Gastroesophageal sphincter (tissue), 4 donors: ENCODE measurements at regions not wholly inside any gene's neighbourhood (a gene's known extent, or its start where the extent isn't known, plus 50 kb on each side); places are given as distances from the start of the nearest gene placed in this dataset.

Experiments
- ATAC-seq: fragments of 150-250 bp; one replicate; pipeline ENCODE4 v1.9.1; 2016; ENCODE audit warnings: mild to moderate bottlenecking, moderate library complexity
- H3K27ac ChIP-seq, 4 donors: fragments of 200-600 bp; sonication (generic) in 3 of 4; 1 replicate in 3 of 4; 2 replicates in 1 of 4; pipeline ENCODE4 v1.5.1; 2016 to 2019
- H3K27me3 ChIP-seq: fragments of 200-600 bp; sonication (generic); one replicate; pipeline ENCODE4 v1.5.1; 2019
- H3K36me3 ChIP-seq, 2 donors: fragments of 200-600 bp; sonication (generic); one replicate each; pipeline ENCODE4 v1.5.1; 2019; ENCODE audit warnings: control low read depth in 1 of 2
- H3K4me1 ChIP-seq, 3 donors: fragments of 200-600 bp; sonication (generic); 1 replicate in 2 of 3; 2 replicates in 1 of 3; pipeline ENCODE4 v1.5.1; 2016 to 2019; ENCODE audit warnings: control low read depth in 2 of 3
- H3K4me3 ChIP-seq, 2 donors: fragments of 200-600 bp; sonication (generic); one replicate each; pipeline ENCODE4 v1.5.1; 2019; ENCODE audit warnings: mild to moderate bottlenecking in 1 of 2, moderate library complexity in 1 of 2
- H3K9me3 ChIP-seq, 3 donors: fragments of 200-600 bp; sonication (generic); one replicate each; pipeline ENCODE4 v1.5.1; 2017 to 2019; ENCODE audit warnings: control low read depth in 2 of 3
- EP300 ChIP-seq: sonication (generic); formaldehyde crosslinking; IDR thresholded peaks from one replicate; pipeline ENCODE4 v1.6.1; 2017; ENCODE audit warnings: antibody characterized with exemption, mild to moderate bottlenecking
- POLR2A ChIP-seq, 2 donors: fragments of 450-650 bp; IDR thresholded peaks; one replicate each; pipeline ENCODE4 v1.6.1; 2017; ENCODE audit warnings: antibody characterized with exemption in 2 of 2, mild to moderate bottlenecking in 2 of 2, moderate library complexity in 1 of 2
- POLR2AphosphoS5 ChIP-seq: sonication (generic); formaldehyde crosslinking; IDR thresholded peaks from one replicate; pipeline ENCODE4 v1.6.1; 2017; ENCODE audit warnings: antibody characterized with exemption
- WGBS, 2 donors: methylation state at CpG; one replicate each; pipeline ENCODE4 v1.1.5; 2018; ENCODE audit warnings: low coverage in 1 of 2; 5-methylcytosine and 5-hydroxymethylcytosine counted together
- TF ChIP-seq, protein P1 (sequence below), 4 experiments: fragments of 200-600 bp in 2 of 4; fragments of 450-650 bp in 2 of 4; sonication (generic) in 1 of 4; IDR thresholded peaks; one replicate each; pipeline ENCODE4 v1.5.1; 2017 to 2019; ENCODE audit warnings: antibody characterized with exemption in 4 of 4, mild to moderate bottlenecking in 2 of 4, moderate library complexity in 2 of 4

DNA sequence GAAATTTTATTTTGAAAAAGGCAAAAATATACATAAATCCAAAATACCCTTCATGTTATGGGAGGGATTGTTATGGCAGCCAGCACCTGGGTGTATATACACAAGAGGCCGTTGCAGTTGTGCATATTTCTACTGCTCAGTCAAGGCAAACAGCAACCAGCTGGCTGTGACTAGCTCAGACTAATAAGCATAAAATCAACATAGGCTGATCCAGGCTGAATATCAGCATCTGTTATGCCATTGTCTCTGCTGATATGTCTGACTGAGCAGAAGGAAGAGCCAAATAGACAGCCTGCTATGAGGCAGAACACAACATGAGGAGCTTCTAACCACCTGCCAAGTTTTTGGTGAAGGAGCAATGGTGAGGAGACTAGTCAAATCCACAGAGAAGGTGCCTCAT is 457.5 kb upstream of the ALCAM start:
- no peaks in the 10 kb centered on the region for H3K36me3 ChIP-seq
- TF ChIP-seq POLR2AphosphoS5 (no peak), POLR2A (IDR thresholded peaks at IDR 0.05) (no peak), EP300 (no peak)
- TF ChIP-seq, protein P1, sequence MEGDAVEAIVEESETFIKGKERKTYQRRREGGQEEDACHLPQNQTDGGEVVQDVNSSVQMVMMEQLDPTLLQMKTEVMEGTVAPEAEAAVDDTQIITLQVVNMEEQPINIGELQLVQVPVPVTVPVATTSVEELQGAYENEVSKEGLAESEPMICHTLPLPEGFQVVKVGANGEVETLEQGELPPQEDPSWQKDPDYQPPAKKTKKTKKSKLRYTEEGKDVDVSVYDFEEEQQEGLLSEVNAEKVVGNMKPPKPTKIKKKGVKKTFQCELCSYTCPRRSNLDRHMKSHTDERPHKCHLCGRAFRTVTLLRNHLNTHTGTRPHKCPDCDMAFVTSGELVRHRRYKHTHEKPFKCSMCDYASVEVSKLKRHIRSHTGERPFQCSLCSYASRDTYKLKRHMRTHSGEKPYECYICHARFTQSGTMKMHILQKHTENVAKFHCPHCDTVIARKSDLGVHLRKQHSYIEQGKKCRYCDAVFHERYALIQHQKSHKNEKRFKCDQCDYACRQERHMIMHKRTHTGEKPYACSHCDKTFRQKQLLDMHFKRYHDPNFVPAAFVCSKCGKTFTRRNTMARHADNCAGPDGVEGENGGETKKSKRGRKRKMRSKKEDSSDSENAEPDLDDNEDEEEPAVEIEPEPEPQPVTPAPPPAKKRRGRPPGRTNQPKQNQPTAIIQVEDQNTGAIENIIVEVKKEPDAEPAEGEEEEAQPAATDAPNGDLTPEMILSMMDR (IDR thresholded peaks at IDR 0.05), result no peak
- ATAC-seq, result no peak
- H3K4me1 ChIP-seq, result no peaks in the 10 kb centered on the region
- H3K27ac ChIP-seq, result no peak overlapping the region
- no peaks in the 10 kb centered on the region for H3K27me3 ChIP-seq
- 7 to 20% methylated on average over 1 of the region's 1 CpG for WGBS, 2 donors
- peaks cover 0 to under 1% (median 0%) of the 10 kb centered on the region in 3 donors for H3K9me3 ChIP-seq
- H3K4me3 ChIP-seq, result no peak overlapping the region

DNA sequence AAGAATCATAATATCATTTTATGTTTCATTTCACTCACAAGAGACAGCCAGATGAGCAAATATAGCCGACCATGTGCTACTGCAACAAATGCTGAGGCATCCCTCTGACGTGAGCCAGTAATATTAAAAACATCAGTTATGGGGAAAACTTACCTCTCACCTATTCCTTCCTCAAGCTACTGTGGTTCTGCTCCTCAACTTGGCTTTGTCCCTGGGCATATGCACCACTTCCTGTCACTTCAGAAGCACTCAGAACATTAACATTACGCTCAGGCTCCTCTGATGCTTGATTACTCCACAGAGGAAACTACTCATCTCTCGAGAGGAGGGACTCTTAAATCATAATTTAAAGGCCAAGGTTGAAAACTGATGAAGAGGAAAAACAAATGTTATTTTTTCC is 457.0 kb upstream of the ALCAM start:
- no peaks in the 10 kb centered on the region for H3K4me1 ChIP-seq
- WGBS, 2 donors, result 45 to 69% methylated on average over 4 of the region's 4 CpGs

DNA sequence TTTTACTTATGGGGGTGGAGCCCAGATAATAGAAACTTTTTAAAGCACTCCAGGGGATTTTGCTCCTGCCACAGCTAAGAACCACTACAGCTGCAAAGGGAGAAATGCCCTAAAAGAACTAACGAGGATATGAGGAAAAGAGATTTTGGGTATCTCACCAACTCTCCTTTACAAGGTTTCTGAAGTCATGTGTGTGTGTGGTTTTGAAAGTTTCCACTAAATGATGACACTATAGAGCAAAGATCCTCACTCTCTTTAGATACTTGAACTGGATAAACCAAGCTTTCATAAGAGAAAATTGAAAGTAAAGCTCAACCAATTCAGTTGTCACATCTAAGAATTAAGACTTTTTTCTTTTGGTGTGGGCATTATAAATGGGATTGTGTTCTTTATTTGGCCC is 455.3 kb upstream of the ALCAM start:
- no peaks in the 10 kb centered on the region for H3K36me3 ChIP-seq
- no peaks in the 10 kb centered on the region for H3K9me3 ChIP-seq
- 40 to 100% methylated on average over 1 of the region's 1 CpG for WGBS, 2 donors
- TF ChIP-seq POLR2AphosphoS5 (no peak), POLR2A (IDR thresholded peaks at IDR 0.05) (no peak), EP300 (no peak)
- TF ChIP-seq, protein P1 (IDR thresholded peaks at IDR 0.05), result no peak
- H3K4me1 ChIP-seq, result no peaks in the 10 kb centered on the region
- no peak overlapping the region for H3K27ac ChIP-seq
- H3K27me3 ChIP-seq, result no peaks in the 10 kb centered on the region
- no peak overlapping the region for H3K4me3 ChIP-seq
- ATAC-seq, result no peak

More for the DNA sequence above, 457.0 kb upstream of the ALCAM start:
- TF ChIP-seq EP300 (no peak), POLR2AphosphoS5 (no peak), POLR2A (IDR thresholded peaks at IDR 0.05) (no peak)
- TF ChIP-seq, protein P1 (IDR thresholded peaks at IDR 0.05), result no peak
- Histone ChIP-seq H3K4me3 (no peak overlapping the region), H3K27me3 (no peaks in the 10 kb centered on the region), H3K27ac (no peak overlapping the region), H3K9me3 (no peaks in the 10 kb centered on the region), H3K36me3 (no peaks in the 10 kb centered on the region)
- ATAC-seq, result no peak

DNA sequence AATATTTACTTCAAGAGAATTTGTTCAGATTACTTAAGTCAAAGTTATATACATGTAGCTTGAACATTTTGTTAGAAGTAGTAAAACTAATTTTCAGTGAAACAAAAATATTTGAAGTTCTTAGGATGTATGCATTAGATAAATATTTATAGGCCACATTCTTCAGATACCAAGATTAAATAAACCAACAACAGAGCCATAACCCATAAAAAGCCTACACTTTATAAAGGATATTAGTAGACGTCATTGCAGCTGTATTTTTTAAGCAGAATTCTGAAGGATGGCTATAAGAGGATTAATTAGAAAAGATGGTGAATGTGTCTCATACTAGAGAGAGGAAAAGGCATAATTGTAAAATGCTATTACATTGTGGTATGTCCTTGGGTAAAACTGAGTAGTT is 449.7 kb upstream of the ALCAM start:
- H3K9me3 ChIP-seq, result no peaks in the 10 kb centered on the region
- H3K4me1 ChIP-seq, result no peaks in the 10 kb centered on the region
- TF ChIP-seq EP300 (no peak), POLR2AphosphoS5 (no peak), POLR2A (IDR thresholded peaks at IDR 0.05) (no peak)
- TF ChIP-seq, protein P1 (IDR thresholded peaks at IDR 0.05), result no peak
- no peak overlapping the region for H3K27ac ChIP-seq
- H3K27me3 ChIP-seq, result no peaks in the 10 kb centered on the region
- no peak overlapping the region for H3K4me3 ChIP-seq
- no peaks in the 10 kb centered on the region for H3K36me3 ChIP-seq
- WGBS, 2 donors, result 33 to 43% methylated on average over 1 of the region's 1 CpG
- no peak for ATAC-seq

DNA sequence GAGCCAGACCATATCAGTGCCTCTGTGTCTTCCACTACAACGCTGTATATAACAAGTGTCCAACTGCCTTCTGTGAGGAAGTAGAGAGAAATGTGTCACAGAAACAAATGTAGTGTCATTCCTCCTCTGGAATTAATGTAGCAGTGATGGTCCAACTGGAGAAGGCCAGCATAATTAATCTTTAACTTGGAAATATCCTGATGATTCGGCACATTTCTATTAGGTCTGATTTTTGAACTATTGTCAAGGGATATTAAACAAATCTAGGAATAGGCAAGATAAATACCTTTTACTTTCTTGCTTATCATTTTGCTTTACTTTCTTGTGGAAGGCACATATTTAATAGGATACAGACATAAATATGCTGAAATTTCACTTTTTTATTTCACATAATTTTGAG is 446.2 kb upstream of the ALCAM start:
- WGBS, 2 donors, result 69 to 88% methylated on average over 1 to 2 of the region's 2 CpGs
- ATAC-seq, result no peak
- no peak overlapping the region for H3K4me3 ChIP-seq
- no peaks in the 10 kb centered on the region for H3K27me3 ChIP-seq
- no peaks in the 10 kb centered on the region for H3K9me3 ChIP-seq
- no peaks in the 10 kb centered on the region for H3K4me1 ChIP-seq
- no peaks in the 10 kb centered on the region for H3K36me3 ChIP-seq
- H3K27ac ChIP-seq, result no peak overlapping the region
- TF ChIP-seq EP300 (no peak), POLR2A (IDR thresholded peaks at IDR 0.05) (no peak), POLR2AphosphoS5 (no peak)
- TF ChIP-seq, protein P1 (IDR thresholded peaks at IDR 0.05), result no peak
